ENCODE measurements at regions not wholly inside any gene's neighbourhood (a gene's known extent, or its start where the extent isn't known, plus 50 kb on each side); places are given as distances from the start of the nearest gene placed in this dataset.
"Not testable (repeated sequence)": the region's sequence is repeated elsewhere in the genome, so short reads cannot be mapped to it uniquely, and the experiment has no call there.

DNA sequence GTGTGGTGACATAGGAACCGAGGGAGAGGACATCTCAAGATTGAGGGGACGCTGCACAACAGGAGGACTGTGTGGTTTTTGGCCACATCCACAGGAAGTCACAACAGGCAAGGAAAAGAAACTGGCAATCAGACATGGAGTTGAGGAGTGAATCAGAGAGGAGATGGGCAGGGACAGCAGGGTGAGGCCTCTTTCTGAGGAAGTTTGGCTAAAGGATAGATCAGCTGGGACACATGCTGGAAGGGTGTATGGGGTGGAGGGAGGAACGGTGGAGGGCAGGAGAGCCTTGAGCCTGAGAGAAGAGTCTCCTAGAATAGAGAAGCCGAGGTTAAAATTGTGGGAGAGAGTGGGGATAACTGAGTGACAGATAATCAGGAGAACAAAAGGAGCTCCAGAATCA is 75.1 kb upstream of the CIDEA start:
- not testable (repeated sequence) for DNase-seq (ENCODE audit: insufficient read length, low spot score); FAIRE-seq

DNA sequence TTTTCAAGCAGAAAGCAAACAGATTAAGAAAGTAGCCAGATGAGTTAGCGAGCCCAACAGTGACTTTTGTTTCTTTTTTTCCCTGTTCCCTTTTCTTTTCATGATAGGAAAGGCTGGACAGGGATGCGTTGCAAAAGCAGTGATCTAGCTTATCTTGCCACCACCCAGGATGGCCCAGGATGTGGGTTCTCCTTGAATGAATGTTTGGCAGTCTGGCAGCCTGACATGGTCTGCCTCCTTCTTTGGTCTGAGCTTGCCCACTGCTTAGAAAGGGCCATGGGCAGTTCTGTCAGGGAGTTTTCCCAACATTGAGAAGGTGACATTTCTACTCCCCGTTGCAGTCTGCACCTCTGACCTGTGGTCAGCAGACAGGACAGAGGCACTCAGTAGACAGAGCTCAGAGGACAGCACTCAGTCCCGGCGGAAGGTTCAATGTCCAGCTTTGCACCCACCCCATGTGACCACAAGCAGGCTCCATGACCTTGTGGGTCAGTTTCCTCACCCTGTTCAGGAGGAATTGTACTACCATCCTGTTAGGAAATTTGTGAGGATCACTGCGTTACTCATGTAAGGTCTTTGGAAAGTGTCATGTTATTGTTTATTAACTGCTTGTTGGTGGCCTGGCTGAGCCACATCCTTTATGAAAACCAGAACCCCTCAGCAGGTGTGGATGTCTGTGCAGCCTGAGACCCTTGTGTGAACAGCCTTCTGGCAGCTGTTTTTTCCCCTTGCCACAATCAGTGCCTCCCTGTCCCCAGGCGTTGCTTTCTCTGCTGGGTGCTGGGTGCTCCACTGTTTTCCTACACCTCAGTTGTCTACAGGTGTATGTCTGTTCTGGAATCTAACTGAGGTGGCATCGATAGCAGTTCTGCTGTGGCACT is 74.2 kb upstream of the CIDEA start:
- DNase-seq (ENCODE audit: insufficient read length, low spot score); FAIRE-seq: not testable (repeated sequence)

DNA sequence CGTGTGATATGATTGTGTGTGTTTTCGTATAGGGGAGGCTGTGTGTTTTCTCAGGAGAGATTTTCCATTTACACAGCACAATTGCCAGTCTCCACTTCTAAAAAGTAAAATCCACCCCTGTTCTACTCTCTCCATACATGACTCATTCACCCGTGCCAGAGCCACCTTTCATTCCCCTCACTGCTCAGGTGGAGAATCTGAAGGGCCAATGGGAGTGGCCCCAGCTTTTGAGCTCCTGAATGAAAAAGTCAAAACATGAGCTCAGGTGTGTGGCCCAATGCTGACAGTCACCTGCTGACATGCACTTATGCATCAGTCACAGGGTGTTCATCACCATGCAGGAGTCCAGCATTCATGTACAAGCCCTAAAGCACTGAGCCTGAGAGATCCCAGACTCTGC is 55.4 kb upstream of the CIDEA start:
- not testable (repeated sequence) for FAIRE-seq; DNase-seq (ENCODE audit: insufficient read length, low spot score)

DNA sequence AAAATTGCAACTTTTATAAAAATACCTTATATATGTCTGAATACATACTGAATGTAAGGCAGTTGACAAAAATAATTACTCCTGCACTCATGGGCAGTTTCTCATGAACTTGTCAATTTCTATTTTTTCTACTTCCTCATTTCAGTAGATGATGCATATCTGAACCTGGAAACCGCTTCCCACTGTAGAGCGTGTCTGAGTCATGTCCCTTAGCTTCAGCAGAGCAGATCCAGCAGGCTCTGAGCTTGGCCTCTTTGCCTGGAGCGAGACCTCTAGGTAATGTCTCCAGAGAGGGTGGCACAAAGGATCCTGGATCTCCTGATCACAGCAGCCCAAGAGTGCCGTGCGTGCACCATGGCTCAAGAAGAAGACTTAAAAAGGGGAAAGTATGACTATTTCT is 54.0 kb upstream of the CIDEA start:
- DNase-seq (ENCODE audit: insufficient read length, low spot score) (peak; percentile 7), FAIRE-seq (peak; percentile 81)

Measured in GM19239 (cell line).